Brain microvascular endothelial cell (primary cell): ENCODE measurements at regions not wholly inside any gene's neighbourhood (a gene's known extent, or its start where the extent isn't known, plus 50 kb on each side); places are given as distances from the start of the nearest gene placed in this dataset.

Experiments
- DNase-seq: peaks from one replicate; pipeline ENCODE4 v3.0.0-alpha.2; 2020
- H3K27ac ChIP-seq: fragments of 250-450 bp; sonication (Bioruptor Pico); 2 replicates; pipeline ENCODE4 v1.5.1; 2020; ENCODE audit warnings: mild to moderate bottlenecking, moderate library complexity
- H3K27me3 ChIP-seq: fragments of 250-450 bp; sonication (Bioruptor Pico); replicated peaks from 2 replicates; pipeline ENCODE4 v1.5.1; 2020; ENCODE audit warnings: mild to moderate bottlenecking
- H3K36me3 ChIP-seq: fragments of 250-450 bp; sonication (Bioruptor Pico); replicated peaks from 2 replicates; pipeline ENCODE4 v1.5.1; 2020; ENCODE audit warnings: mild to moderate bottlenecking
- H3K4me3 ChIP-seq: 2 replicates; pipeline ENCODE4 v1.5.1; 2011; ENCODE audit warnings: low read depth, mild to moderate bottlenecking, control low read depth, low read length, moderate library complexity
- CTCF ChIP-seq: IDR thresholded peaks from 2 replicates; pipeline ENCODE4 v1.5.1; 2011; ENCODE audit warnings: low read depth, mild to moderate bottlenecking, moderate library complexity, low read length, control low read depth, inconsistent platforms; ENCODE audit errors: missing control alignments
- in situ Hi-C: cut with HindIII; loops from 2 replicates; pipeline ENCODE4 v1.10.0; 2017; ENCODE audit warnings: low sequenced_read_pairs, low pct_ligation_motif_present

DNA sequence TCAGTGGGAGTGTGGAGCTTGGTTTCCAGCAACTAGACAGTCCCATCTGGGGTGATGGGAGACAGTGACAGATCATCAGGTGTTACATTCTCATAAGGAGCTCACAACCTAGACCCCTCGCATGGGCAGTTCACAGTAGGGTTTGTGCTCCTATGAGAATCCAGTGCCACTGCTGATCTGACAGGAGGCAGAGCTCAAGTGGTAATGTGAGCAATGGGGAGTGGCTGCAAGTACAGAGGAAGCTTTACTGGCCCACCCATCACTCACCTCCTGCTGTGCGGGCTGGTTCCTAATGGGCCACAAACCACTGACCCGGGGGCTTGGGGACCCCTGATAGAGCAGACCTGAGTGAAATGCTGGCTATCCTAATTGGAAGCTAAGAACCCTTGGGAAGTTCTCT lies 242.8 kb downstream of the BAMBI start:
- Histone ChIP-seq H3K27ac (no peak overlapping the region), H3K36me3 (no peaks in the 10 kb centered on the region), H3K4me3 (no peak overlapping the region), H3K27me3 (no peaks in the 10 kb centered on the region)
- in situ Hi-C loops = no loop called here
- DNase-seq = no peak
- no peak for TF ChIP-seq CTCF

DNA sequence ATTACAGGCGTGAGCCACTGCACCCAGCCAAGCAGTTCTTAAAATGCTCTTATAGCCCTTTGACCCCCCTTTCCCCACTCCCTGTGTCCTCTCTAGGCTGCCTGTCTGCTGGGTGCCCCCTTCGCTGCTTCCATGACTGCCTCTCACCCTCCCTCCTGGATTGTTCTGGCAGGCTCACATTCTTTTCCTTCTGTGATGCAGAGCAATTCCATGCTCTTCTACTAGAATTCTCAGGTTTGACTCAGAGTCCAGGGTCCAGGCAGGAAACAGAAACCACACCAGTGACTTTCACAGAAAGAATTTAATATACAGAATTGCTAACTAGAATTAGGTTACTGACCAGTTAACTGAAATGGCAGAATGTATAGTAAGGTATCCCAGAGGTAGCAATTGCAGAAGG lies 244.8 kb downstream of the BAMBI start:
- H3K4me3 ChIP-seq = no peak overlapping the region
- no peaks in the 10 kb centered on the region for H3K36me3 ChIP-seq
- H3K27me3 ChIP-seq = no peaks in the 10 kb centered on the region
- TF ChIP-seq CTCF = no peak
- H3K27ac ChIP-seq = no peak overlapping the region
- in situ Hi-C loops = no loop called here
- peak; percentile 65 for DNase-seq

- H3K27me3 ChIP-seq = no peaks in the 10 kb centered on the region
- in situ Hi-C loops = no loop called here
These were observed 245.5 kb downstream of the BAMBI start for GRCh38 chr10:28922861-28923260.

GRCh38 chr10:28924717-28925116 lies 247.4 kb downstream of the BAMBI start:
- TF ChIP-seq CTCF = no peak
- in situ Hi-C loops = no loop called here
- no peak for DNase-seq
- Histone ChIP-seq H3K4me3 (no peak overlapping the region), H3K36me3 (no peaks in the 10 kb centered on the region), H3K27ac (no peak overlapping the region), H3K27me3 (no peaks in the 10 kb centered on the region)

More at GRCh38 chr10:28922861-28923260, 245.5 kb downstream of the BAMBI start:
- DNase-seq = no peak
- no peak for TF ChIP-seq CTCF
- Histone ChIP-seq H3K4me3 (no peak overlapping the region), H3K36me3 (no peaks in the 10 kb centered on the region), H3K27ac (no peak overlapping the region)

DNA sequence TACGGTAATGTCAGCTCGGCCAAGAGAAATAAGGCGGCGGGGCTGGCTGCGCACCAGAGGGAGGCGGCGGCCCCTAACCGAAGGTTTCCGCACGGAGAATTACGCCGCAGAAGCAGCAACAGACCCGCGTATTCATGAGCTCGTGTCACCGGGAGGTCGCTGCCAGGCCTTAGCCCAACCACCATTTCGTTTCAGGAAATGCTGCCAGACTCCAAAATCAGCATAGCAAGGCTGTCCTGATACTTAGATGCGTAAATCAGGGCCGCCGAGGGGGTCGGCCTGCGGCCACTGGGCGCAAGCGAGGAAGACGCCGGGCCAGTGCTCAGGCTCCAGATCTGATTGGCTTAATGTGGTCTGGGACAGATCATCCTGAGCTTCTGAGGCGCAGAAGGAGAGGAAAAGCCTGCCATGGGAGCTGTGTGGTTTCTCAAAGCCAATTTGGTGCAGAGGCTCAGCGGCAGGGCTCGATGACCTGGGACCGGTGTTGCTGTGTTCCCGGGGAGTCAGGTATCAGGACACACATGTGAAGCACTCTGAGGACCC lies 247.9 kb downstream of the BAMBI start:
- Histone ChIP-seq H3K27me3 (no peaks in the 10 kb centered on the region), H3K4me3 (no peak overlapping the region), H3K27ac (no peak overlapping the region), H3K36me3 (no peaks in the 10 kb centered on the region)
- no peak for TF ChIP-seq CTCF
- in situ Hi-C loops = no loop called here
- DNase-seq = no peak

- in situ Hi-C loops = no loop called here
These were observed 249.6 kb downstream of the BAMBI start for GRCh38 chr10:28926932-28927331.

More at GRCh38 chr10:28926932-28927331, 249.6 kb downstream of the BAMBI start:
- H3K27me3 ChIP-seq = no peaks in the 10 kb centered on the region
- TF ChIP-seq CTCF = no peak
- H3K36me3 ChIP-seq = no peaks in the 10 kb centered on the region
- DNase-seq = no peak
- no peak overlapping the region for H3K4me3 ChIP-seq
- H3K27ac ChIP-seq = no peak overlapping the region
